ENCODE measurements at regions not wholly inside any gene's neighbourhood (a gene's known extent, or its start where the extent isn't known, plus 50 kb on each side); places are given as distances from the start of the nearest gene placed in this dataset.
A peak's percentile ranks its signal among the peaks of the same experiment; 100 is the strongest.

- Histone ChIP-seq H2AFZ (ENCODE audit: low read depth, low read length) (peak overlapping the region; percentile 43), H3K4me3 (ENCODE audit: low read length) (no peak overlapping the region), H3K9me3 (ENCODE audit: low read length) (no peaks in the 10 kb centered on the region), H3K36me3 (ENCODE audit: insufficient read depth, low read length) (no peaks in the 10 kb centered on the region), H3K27me3 (ENCODE audit: insufficient read depth, low read length) (no peaks in the 10 kb centered on the region), H3K4me1 (ENCODE audit: insufficient read depth, low read length) (peaks cover 34% of the 10 kb centered on the region)
Measured at GRCh38 chr5:82336959-82337351, 58.8 kb upstream of the RPS23 start.

DNA sequence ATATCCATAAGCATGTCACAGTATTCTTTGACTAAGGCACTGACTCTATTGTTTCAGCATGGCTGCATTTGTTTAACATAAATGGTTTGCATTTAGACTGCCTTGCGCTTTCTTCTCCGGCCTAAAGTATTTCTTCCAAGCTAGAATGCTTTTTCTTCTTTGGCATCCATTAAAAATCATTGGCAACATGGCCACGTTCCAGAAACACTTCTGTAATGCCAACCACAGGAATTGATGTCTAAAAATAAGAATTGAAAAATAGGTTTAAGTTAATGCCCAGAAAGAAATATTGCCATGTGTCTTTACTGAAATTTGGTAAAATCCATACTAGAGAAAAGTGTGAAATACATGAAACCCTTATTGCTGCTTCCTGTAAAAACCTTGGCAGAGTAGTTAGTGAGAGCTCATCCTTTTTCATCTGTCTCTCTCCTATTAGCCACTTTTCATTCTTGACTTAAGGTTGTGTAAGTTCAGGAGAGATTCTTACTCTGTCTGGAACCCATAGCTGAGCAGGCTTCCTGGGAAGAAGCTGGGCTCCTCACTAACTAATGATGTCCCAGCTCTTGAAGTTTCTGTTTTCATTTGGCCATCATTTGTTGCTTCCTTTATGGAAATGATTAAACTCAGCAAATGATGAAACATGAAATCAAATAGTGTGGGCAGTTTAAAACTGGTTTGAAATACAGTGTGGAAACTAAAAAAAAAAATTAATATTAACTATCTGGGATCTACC is 58.2 kb upstream of the RPS23 start:
- Histone ChIP-seq H3K4me1 (ENCODE audit: insufficient read depth, low read length) (peaks cover 33% of the 10 kb centered on the region), H2AFZ (ENCODE audit: low read depth, low read length) (no peak overlapping the region), H3K9me3 (ENCODE audit: low read length) (no peaks in the 10 kb centered on the region), H3K4me3 (ENCODE audit: low read length) (no peak overlapping the region), H3K36me3 (ENCODE audit: insufficient read depth, low read length) (no peaks in the 10 kb centered on the region), H3K27me3 (ENCODE audit: insufficient read depth, low read length) (no peaks in the 10 kb centered on the region)

DNA sequence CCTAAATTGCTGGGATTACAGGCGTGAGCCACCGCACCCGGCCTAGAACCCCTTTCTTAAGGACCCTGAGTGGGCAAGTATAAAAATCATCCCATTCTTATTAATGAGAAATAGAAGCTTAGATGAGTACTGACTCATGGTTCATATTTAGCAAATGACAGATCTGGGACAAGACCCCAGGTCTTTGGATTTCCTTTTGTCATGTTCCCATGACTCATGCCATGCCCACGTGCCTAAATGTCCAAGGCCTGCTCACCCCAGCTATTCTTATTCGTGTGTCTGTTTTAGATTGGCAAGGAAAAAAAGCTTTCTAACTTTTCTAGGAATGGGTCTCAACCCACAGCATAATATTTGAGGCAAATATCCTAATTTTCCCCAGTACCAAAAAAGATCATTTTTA is 57.7 kb upstream of the RPS23 start:
- H3K9me3 ChIP-seq (ENCODE audit: low read length) = no peaks in the 10 kb centered on the region

GRCh38 chr5:82334856-82335255 is 56.7 kb upstream of the RPS23 start:
- Histone ChIP-seq H3K4me1 (ENCODE audit: insufficient read depth, low read length) (peaks cover 25% of the 10 kb centered on the region), H3K9me3 (ENCODE audit: low read length) (no peaks in the 10 kb centered on the region), H3K4me3 (ENCODE audit: low read length) (no peak overlapping the region), H3K27me3 (ENCODE audit: insufficient read depth, low read length) (no peaks in the 10 kb centered on the region), H3K36me3 (ENCODE audit: insufficient read depth, low read length) (no peaks in the 10 kb centered on the region), H2AFZ (ENCODE audit: low read depth, low read length) (no peak overlapping the region)

More for the DNA sequence above, 57.7 kb upstream of the RPS23 start:
- Histone ChIP-seq H3K4me3 (ENCODE audit: low read length) (no peak overlapping the region), H3K36me3 (ENCODE audit: insufficient read depth, low read length) (no peaks in the 10 kb centered on the region), H2AFZ (ENCODE audit: low read depth, low read length) (no peak overlapping the region), H3K4me1 (ENCODE audit: insufficient read depth, low read length) (peaks cover 28% of the 10 kb centered on the region), H3K27me3 (ENCODE audit: insufficient read depth, low read length) (no peaks in the 10 kb centered on the region)

- Histone ChIP-seq H3K27me3 (ENCODE audit: insufficient read depth, low read length) (no peaks in the 10 kb centered on the region), H3K9me3 (ENCODE audit: low read length) (no peaks in the 10 kb centered on the region), H3K4me3 (ENCODE audit: low read length) (no peak overlapping the region), H3K4me1 (ENCODE audit: insufficient read depth, low read length) (peaks cover 24% of the 10 kb centered on the region), H3K36me3 (ENCODE audit: insufficient read depth, low read length) (no peaks in the 10 kb centered on the region), H2AFZ (ENCODE audit: low read depth, low read length) (no peak overlapping the region)
Measured at GRCh38 chr5:82334085-82334692, 56.0 kb upstream of the RPS23 start.

- no peak overlapping the region for H3K4me3 ChIP-seq (ENCODE audit: low read length)
- H3K27me3 ChIP-seq (ENCODE audit: insufficient read depth, low read length) = no peaks in the 10 kb centered on the region
- H3K36me3 ChIP-seq (ENCODE audit: insufficient read depth, low read length) = no peaks in the 10 kb centered on the region
- peaks cover 21% of the 10 kb centered on the region for H3K4me1 ChIP-seq (ENCODE audit: insufficient read depth, low read length)
- H3K9me3 ChIP-seq (ENCODE audit: low read length) = no peaks in the 10 kb centered on the region
- no peak overlapping the region for H2AFZ ChIP-seq (ENCODE audit: low read depth, low read length)
Measured at GRCh38 chr5:82332886-82333615, 54.9 kb upstream of the RPS23 start.

- peaks cover 5% of the 10 kb centered on the region for H3K9me3 ChIP-seq (ENCODE audit: low read length)
- H2AFZ ChIP-seq (ENCODE audit: low read depth, low read length) = no peak overlapping the region
- no peak overlapping the region for H3K4me3 ChIP-seq (ENCODE audit: low read length)
- H3K36me3 ChIP-seq (ENCODE audit: insufficient read depth, low read length) = no peaks in the 10 kb centered on the region
- no peaks in the 10 kb centered on the region for H3K27me3 ChIP-seq (ENCODE audit: insufficient read depth, low read length)
- H3K4me1 ChIP-seq (ENCODE audit: insufficient read depth, low read length) = peaks cover 16% of the 10 kb centered on the region
Measured at GRCh38 chr5:82332064-82332855, 54.1 kb upstream of the RPS23 start.

GRCh38 chr5:82331557-82331956 is 53.4 kb upstream of the RPS23 start:
- Histone ChIP-seq H3K4me3 (ENCODE audit: low read length) (no peak overlapping the region), H3K4me1 (ENCODE audit: insufficient read depth, low read length) (peaks cover 9% of the 10 kb centered on the region), H3K36me3 (ENCODE audit: insufficient read depth, low read length) (no peaks in the 10 kb centered on the region)

GRCh38 chr5:82330530-82331270 is 52.5 kb upstream of the RPS23 start:
- H3K4me3 ChIP-seq (ENCODE audit: low read length) = no peak overlapping the region
- H3K9me3 ChIP-seq (ENCODE audit: low read length) = peaks cover 7% of the 10 kb centered on the region
- no peaks in the 10 kb centered on the region for H3K27me3 ChIP-seq (ENCODE audit: insufficient read depth, low read length)
- H3K4me1 ChIP-seq (ENCODE audit: insufficient read depth, low read length) = peaks cover under 1% of the 10 kb centered on the region
- H3K36me3 ChIP-seq (ENCODE audit: insufficient read depth, low read length) = no peaks in the 10 kb centered on the region
- no peak overlapping the region for H2AFZ ChIP-seq (ENCODE audit: low read depth, low read length)

More at GRCh38 chr5:82331557-82331956, 53.4 kb upstream of the RPS23 start:
- Histone ChIP-seq H3K27me3 (ENCODE audit: insufficient read depth, low read length) (no peaks in the 10 kb centered on the region), H2AFZ (ENCODE audit: low read depth, low read length) (no peak overlapping the region), H3K9me3 (ENCODE audit: low read length) (peaks cover 7% of the 10 kb centered on the region)

DNA sequence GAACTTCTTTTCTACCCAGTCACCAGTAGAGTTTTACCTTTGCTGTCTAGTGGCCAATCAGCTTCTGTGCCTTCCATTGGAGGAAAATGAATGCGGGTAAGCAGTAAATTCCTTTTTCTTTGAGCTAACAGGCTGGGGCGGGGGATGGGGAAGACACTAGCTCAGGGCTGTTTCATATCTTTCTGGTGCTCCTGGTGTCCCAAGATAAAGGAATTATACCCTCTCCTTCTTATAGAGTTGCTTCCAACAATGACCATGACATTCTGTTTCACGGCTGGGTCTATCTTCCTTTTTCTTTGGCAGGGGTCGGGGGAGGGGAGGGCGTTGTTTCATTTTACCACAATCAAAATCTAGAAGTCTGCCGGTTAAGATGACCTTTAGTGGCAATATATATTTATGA is 51.2 kb upstream of the RPS23 start:
- no peak overlapping the region for H3K4me3 ChIP-seq (ENCODE audit: low read length)
- no peaks in the 10 kb centered on the region for H3K36me3 ChIP-seq (ENCODE audit: insufficient read depth, low read length)
- H3K9me3 ChIP-seq (ENCODE audit: low read length) = peaks cover 10% of the 10 kb centered on the region
- no peak overlapping the region for H2AFZ ChIP-seq (ENCODE audit: low read depth, low read length)
- H3K4me1 ChIP-seq (ENCODE audit: insufficient read depth, low read length) = no peaks in the 10 kb centered on the region
- no peaks in the 10 kb centered on the region for H3K27me3 ChIP-seq (ENCODE audit: insufficient read depth, low read length)

All from neuron (in vitro differentiated cells).